ENCODE measurements at regions not wholly inside any gene's neighbourhood (a gene's known extent, or its start where the extent isn't known, plus 50 kb on each side); places are given as distances from the start of the nearest gene placed in this dataset.
"Not testable (repeated sequence)": the region's sequence is repeated elsewhere in the genome, so short reads cannot be mapped to it uniquely, and the experiment has no call there.

DNA sequence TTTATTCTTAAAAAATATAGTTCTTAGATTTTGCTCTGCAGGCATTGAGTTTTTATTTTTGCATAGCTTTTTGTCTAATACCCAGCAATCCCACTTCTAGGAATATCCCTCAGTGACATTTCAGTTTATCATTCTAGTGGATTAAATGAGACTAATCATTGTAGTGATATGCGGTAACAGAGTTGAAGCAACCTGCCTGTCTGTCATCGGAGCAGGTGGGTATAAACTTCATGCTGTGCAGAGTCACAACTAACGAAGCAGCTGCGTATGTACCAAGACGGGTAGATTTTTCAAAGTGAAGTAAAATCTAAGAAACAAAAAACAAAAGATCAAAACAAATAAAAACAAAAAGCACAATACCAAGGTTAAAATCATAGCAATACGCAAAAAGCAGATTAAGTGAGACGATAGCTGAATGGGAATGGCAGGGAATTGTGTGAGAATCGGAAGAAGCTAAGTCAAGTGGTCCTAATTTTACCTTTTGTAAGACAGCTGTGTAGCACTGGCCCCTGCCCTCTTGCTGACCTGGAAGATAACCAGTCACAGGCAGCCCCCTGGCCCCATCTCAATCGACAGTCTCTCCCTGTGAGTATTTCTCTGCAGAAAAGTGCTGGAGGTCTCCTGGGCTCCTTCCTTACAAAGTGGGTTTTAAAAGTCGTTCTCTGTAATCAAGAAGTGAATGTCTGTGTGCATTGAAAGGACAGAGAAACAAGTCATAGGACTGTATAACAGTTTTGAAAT, 169.2 kb downstream of the OR2B2 start:
- no peak for DNase-seq (ENCODE audit: low read depth)
- H3K4me3 ChIP-seq (ENCODE audit: low read depth, low read length), result no peak overlapping the region
- no peak for TF ChIP-seq MAX (IDR thresholded peaks at IDR 0.05; ENCODE audit: low read depth, low read length)
- TF ChIP-seq MYC (IDR thresholded peaks at IDR 0.05; ENCODE audit: low read depth, low read length), result no peak
- TF ChIP-seq, protein P1, sequence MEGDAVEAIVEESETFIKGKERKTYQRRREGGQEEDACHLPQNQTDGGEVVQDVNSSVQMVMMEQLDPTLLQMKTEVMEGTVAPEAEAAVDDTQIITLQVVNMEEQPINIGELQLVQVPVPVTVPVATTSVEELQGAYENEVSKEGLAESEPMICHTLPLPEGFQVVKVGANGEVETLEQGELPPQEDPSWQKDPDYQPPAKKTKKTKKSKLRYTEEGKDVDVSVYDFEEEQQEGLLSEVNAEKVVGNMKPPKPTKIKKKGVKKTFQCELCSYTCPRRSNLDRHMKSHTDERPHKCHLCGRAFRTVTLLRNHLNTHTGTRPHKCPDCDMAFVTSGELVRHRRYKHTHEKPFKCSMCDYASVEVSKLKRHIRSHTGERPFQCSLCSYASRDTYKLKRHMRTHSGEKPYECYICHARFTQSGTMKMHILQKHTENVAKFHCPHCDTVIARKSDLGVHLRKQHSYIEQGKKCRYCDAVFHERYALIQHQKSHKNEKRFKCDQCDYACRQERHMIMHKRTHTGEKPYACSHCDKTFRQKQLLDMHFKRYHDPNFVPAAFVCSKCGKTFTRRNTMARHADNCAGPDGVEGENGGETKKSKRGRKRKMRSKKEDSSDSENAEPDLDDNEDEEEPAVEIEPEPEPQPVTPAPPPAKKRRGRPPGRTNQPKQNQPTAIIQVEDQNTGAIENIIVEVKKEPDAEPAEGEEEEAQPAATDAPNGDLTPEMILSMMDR (IDR thresholded peaks at IDR 0.05; ENCODE audit: low read depth, low read length), result no peak
- no peak for TF ChIP-seq POLR2A (IDR thresholded peaks at IDR 0.05; ENCODE audit: extremely low read depth, insufficient read length)

GRCh38 chr6:27739902-27740301, 172.3 kb downstream of the OR2B2 start:
- H3K4me3 ChIP-seq (ENCODE audit: low read depth, low read length); DNase-seq (ENCODE audit: low read depth): not testable (repeated sequence)

DNA sequence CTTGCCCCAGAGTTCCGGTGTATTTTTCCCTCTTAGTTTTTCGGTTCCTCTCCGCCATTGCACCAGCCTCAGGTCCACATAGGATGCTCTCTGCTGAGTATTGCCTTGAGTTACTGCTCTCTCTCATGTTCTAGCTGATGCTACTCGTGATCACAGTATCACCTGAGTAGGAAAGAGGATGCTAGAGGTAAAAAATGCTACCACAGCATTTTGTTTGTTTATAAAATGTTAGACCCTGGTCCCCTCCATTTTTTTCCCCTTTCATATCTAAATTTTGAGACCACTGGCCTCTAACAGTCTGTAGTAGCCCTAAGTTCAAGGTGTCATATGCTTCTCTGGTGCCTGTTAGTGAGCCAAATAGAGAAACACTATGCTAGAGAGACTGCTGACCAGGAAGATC, 175.5 kb downstream of the OR2B2 start:
- H3K4me3 ChIP-seq (ENCODE audit: low read depth, low read length), result no peak overlapping the region
- TF ChIP-seq MAX (IDR thresholded peaks at IDR 0.05; ENCODE audit: low read depth, low read length), result no peak
- TF ChIP-seq MYC (IDR thresholded peaks at IDR 0.05; ENCODE audit: low read depth, low read length), result no peak
- TF ChIP-seq POLR2A (IDR thresholded peaks at IDR 0.05; ENCODE audit: extremely low read depth, insufficient read length), result no peak
- TF ChIP-seq, protein P1 (IDR thresholded peaks at IDR 0.05; ENCODE audit: low read depth, low read length), result no peak
- no peak for DNase-seq (ENCODE audit: low read depth)

GRCh38 chr6:27728442-27728841, 183.8 kb downstream of the OR2B2 start:
- no peak for TF ChIP-seq POLR2A (IDR thresholded peaks at IDR 0.05; ENCODE audit: extremely low read depth, insufficient read length)
- TF ChIP-seq MAX (IDR thresholded peaks at IDR 0.05; ENCODE audit: low read depth, low read length), result no peak
- TF ChIP-seq, protein P1 (IDR thresholded peaks at IDR 0.05; ENCODE audit: low read depth, low read length), result no peak
- TF ChIP-seq MYC (IDR thresholded peaks at IDR 0.05; ENCODE audit: low read depth, low read length), result no peak
- no peak overlapping the region for H3K4me3 ChIP-seq (ENCODE audit: low read depth, low read length)
- DNase-seq (ENCODE audit: low read depth), result no peak

- H3K4me3 ChIP-seq (ENCODE audit: low read depth, low read length), result no peak overlapping the region
- no peak for TF ChIP-seq MYC (IDR thresholded peaks at IDR 0.05; ENCODE audit: low read depth, low read length)
- TF ChIP-seq, protein P1 (IDR thresholded peaks at IDR 0.05; ENCODE audit: low read depth, low read length), result no peak
- no peak for TF ChIP-seq MAX (IDR thresholded peaks at IDR 0.05; ENCODE audit: low read depth, low read length)
- TF ChIP-seq POLR2A (IDR thresholded peaks at IDR 0.05; ENCODE audit: extremely low read depth, insufficient read length), result no peak
- no peak for DNase-seq (ENCODE audit: low read depth)
Measured at GRCh38 chr6:27726619-27727023, 185.6 kb downstream of the OR2B2 start.

GRCh38 chr6:27720607-27721580, 191.3 kb downstream of the OR2B2 start:
- DNase-seq (ENCODE audit: low read depth), result no peak
- TF ChIP-seq, protein P1 (IDR thresholded peaks at IDR 0.05; ENCODE audit: low read depth, low read length), result no peak
- no peak for TF ChIP-seq POLR2A (IDR thresholded peaks at IDR 0.05; ENCODE audit: extremely low read depth, insufficient read length)
- H3K4me3 ChIP-seq (ENCODE audit: low read depth, low read length), result no peak overlapping the region

GRCh38 chr6:27719039-27719438, 193.2 kb downstream of the OR2B2 start:
- not testable (repeated sequence) for DNase-seq (ENCODE audit: low read depth); H3K4me3 ChIP-seq (ENCODE audit: low read depth, low read length)

Measured in NB4 (cell line).